ENCODE measurements at regions not wholly inside any gene's neighbourhood (a gene's known extent, or its start where the extent isn't known, plus 50 kb on each side); places are given as distances from the start of the nearest gene placed in this dataset.

DNA sequence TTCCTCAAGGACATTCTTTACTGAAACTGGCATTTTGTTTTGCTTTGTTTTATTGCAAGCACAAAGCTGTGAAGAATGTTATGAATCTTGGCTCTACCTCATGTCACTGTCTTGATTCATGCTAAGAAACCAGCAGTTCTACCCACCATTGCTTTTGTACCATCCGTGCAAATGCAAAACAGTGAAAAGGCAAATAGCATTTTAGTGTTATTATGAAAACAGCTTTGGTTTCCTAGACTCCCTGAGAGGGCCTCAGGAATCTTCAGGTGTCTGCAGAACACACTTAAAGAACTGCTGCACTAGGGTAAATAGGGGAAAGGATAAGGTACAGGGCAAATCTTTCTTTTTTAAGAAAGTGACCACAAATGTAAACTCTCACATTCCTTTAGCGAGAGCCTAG lies 318.9 kb downstream of the AHR start:
- no peaks in the 10 kb centered on the region for H3K27me3 ChIP-seq (ENCODE audit: control insufficient read depth, insufficient read depth, low read length)
- no CpG with 5 or more reads among the region's 2 CpGs for WGBS (ENCODE audit: insufficient coverage)
- H3K27ac ChIP-seq (ENCODE audit: low read length) = no peak overlapping the region

GRCh38 chr7:17617857-17618651 lies 319.6 kb downstream of the AHR start:
- WGBS (ENCODE audit: insufficient coverage) = 91% methylated on average over 5 of the region's 11 CpGs
- no peak for DNase-seq
- H3K27me3 ChIP-seq (ENCODE audit: control insufficient read depth, insufficient read depth, low read length) = no peaks in the 10 kb centered on the region
- H3K4me1 ChIP-seq (ENCODE audit: control insufficient read depth, insufficient read depth, low read length) = no peaks in the 10 kb centered on the region
- no peak overlapping the region for H3K4me3 ChIP-seq (ENCODE audit: low read length)
- no peaks in the 10 kb centered on the region for H3K36me3 ChIP-seq (ENCODE audit: control insufficient read depth, insufficient read depth, low read length)
- H3K27ac ChIP-seq (ENCODE audit: low read length) = no peak overlapping the region
- no peaks in the 10 kb centered on the region for H3K9me3 ChIP-seq (replicated peaks; ENCODE audit: control insufficient read depth, low read depth, low read length)

More for the DNA sequence above, 318.9 kb downstream of the AHR start:
- H3K4me1 ChIP-seq (ENCODE audit: control insufficient read depth, insufficient read depth, low read length) = no peaks in the 10 kb centered on the region
- no peak for DNase-seq
- H3K36me3 ChIP-seq (ENCODE audit: control insufficient read depth, insufficient read depth, low read length) = no peaks in the 10 kb centered on the region
- H3K4me3 ChIP-seq (ENCODE audit: low read length) = no peak overlapping the region
- no peaks in the 10 kb centered on the region for H3K9me3 ChIP-seq (replicated peaks; ENCODE audit: control insufficient read depth, low read depth, low read length)

DNA sequence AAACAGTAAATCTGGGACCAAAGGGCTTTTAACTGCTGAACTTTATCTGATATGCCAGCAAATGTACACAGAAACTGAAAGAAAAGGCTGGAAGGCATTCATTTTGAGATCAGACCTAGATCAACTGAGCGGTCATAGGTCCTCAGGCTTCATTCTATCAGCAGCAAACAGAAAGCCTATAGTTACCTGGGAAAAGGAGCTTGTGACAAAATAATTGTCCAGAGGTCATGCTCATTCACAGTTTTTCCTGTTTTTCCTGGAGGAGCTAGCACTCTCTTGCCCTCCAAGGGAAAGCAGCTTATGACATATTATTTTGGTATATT lies 320.2 kb downstream of the AHR start:
- WGBS (ENCODE audit: insufficient coverage) = no CpG with 5 or more reads among the region's 1 CpG
- no peak for DNase-seq
- H3K4me1 ChIP-seq (ENCODE audit: control insufficient read depth, insufficient read depth, low read length) = no peaks in the 10 kb centered on the region
- H3K9me3 ChIP-seq (replicated peaks; ENCODE audit: control insufficient read depth, low read depth, low read length) = no peaks in the 10 kb centered on the region
- no peak overlapping the region for H3K27ac ChIP-seq (ENCODE audit: low read length)
- H3K4me3 ChIP-seq (ENCODE audit: low read length) = no peak overlapping the region
- no peaks in the 10 kb centered on the region for H3K36me3 ChIP-seq (ENCODE audit: control insufficient read depth, insufficient read depth, low read length)
- no peaks in the 10 kb centered on the region for H3K27me3 ChIP-seq (ENCODE audit: control insufficient read depth, insufficient read depth, low read length)

- no peaks in the 10 kb centered on the region for H3K9me3 ChIP-seq (replicated peaks; ENCODE audit: control insufficient read depth, low read depth, low read length)
- WGBS (ENCODE audit: insufficient coverage) = 83% methylated on average over 3 of the region's 5 CpGs
- no peak for DNase-seq
- no peaks in the 10 kb centered on the region for H3K4me1 ChIP-seq (ENCODE audit: control insufficient read depth, insufficient read depth, low read length)
- H3K36me3 ChIP-seq (ENCODE audit: control insufficient read depth, insufficient read depth, low read length) = no peaks in the 10 kb centered on the region
- no peak overlapping the region for H3K27ac ChIP-seq (ENCODE audit: low read length)
- H3K4me3 ChIP-seq (ENCODE audit: low read length) = no peak overlapping the region
- H3K27me3 ChIP-seq (ENCODE audit: control insufficient read depth, insufficient read depth, low read length) = no peaks in the 10 kb centered on the region
Observed at GRCh38 chr7:17619196-17619818, 320.9 kb downstream of the AHR start.

DNA sequence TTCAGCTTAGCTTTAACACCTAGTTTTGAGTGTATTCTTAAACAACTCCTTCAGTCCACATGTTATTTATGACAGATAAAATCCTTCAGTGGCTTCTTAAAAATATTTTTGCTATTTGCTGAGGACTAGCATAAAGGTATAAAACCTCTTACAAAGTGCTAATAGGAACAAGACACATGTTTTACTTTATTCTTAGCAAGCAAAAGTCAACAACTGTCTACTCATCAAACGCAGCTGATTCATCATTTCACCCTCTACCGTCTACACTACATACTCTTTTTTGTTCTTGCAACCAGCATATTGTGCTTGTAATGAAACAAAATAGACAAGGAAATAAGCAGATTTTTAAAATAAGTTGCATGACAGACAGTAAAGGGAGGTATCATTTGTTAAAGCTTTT lies 319.7 kb downstream of the SNX13 start:
- Histone ChIP-seq H3K9me3 (replicated peaks; ENCODE audit: control insufficient read depth, low read depth, low read length) (no peaks in the 10 kb centered on the region), H3K36me3 (ENCODE audit: control insufficient read depth, insufficient read depth, low read length) (no peaks in the 10 kb centered on the region), H3K4me1 (ENCODE audit: control insufficient read depth, insufficient read depth, low read length) (no peaks in the 10 kb centered on the region), H3K27me3 (ENCODE audit: control insufficient read depth, insufficient read depth, low read length) (no peaks in the 10 kb centered on the region), H3K4me3 (ENCODE audit: low read length) (no peak overlapping the region), H3K27ac (ENCODE audit: low read length) (no peak overlapping the region)
- no CpG with 5 or more reads among the region's 2 CpGs for WGBS (ENCODE audit: insufficient coverage)
- DNase-seq = no peak

DNA sequence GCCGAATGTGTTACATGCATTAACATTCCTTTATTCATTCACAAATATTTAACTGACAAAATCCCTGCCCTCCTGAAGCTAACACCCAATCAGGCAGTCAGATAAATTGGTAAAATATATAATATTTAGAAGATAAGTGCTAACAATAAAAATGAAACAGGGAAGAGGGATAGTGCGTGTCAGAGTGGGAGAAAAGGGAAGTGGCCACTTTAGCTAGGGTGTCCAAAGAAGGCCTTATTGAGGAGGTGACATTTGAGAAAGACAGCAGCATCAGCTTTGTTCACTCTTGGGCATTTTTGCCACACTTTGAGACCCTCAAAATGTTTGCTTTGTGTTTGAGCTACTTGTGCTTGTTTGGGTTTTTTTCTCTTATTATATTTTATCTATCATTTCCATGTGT lies 317.8 kb downstream of the SNX13 start:
- H3K4me3 ChIP-seq (ENCODE audit: low read length) = no peak overlapping the region
- H3K27ac ChIP-seq (ENCODE audit: low read length) = no peak overlapping the region
- DNase-seq = no peak
- H3K27me3 ChIP-seq (ENCODE audit: control insufficient read depth, insufficient read depth, low read length) = no peaks in the 10 kb centered on the region
- no peaks in the 10 kb centered on the region for H3K4me1 ChIP-seq (ENCODE audit: control insufficient read depth, insufficient read depth, low read length)
- 67% methylated on average over 1 of the region's 2 CpGs for WGBS (ENCODE audit: insufficient coverage)
- no peaks in the 10 kb centered on the region for H3K36me3 ChIP-seq (ENCODE audit: control insufficient read depth, insufficient read depth, low read length)
- no peaks in the 10 kb centered on the region for H3K9me3 ChIP-seq (replicated peaks; ENCODE audit: control insufficient read depth, low read depth, low read length)

- no peaks in the 10 kb centered on the region for H3K9me3 ChIP-seq (replicated peaks; ENCODE audit: control insufficient read depth, low read depth, low read length)
- no peak overlapping the region for H3K27ac ChIP-seq (ENCODE audit: low read length)
Observed at GRCh38 chr7:17623546-17624185, 316.6 kb downstream of the SNX13 start.

GRCh38 chr7:17624379-17624778 lies 315.9 kb downstream of the SNX13 start:
- Histone ChIP-seq H3K9me3 (replicated peaks; ENCODE audit: control insufficient read depth, low read depth, low read length) (no peaks in the 10 kb centered on the region), H3K27me3 (ENCODE audit: control insufficient read depth, insufficient read depth, low read length) (no peaks in the 10 kb centered on the region), H3K4me3 (ENCODE audit: low read length) (no peak overlapping the region), H3K27ac (ENCODE audit: low read length) (no peak overlapping the region), H3K4me1 (ENCODE audit: control insufficient read depth, insufficient read depth, low read length) (no peaks in the 10 kb centered on the region), H3K36me3 (ENCODE audit: control insufficient read depth, insufficient read depth, low read length) (no peaks in the 10 kb centered on the region)
- DNase-seq = no peak

More at GRCh38 chr7:17623546-17624185, 316.6 kb downstream of the SNX13 start:
- no peak overlapping the region for H3K4me3 ChIP-seq (ENCODE audit: low read length)
- no peaks in the 10 kb centered on the region for H3K4me1 ChIP-seq (ENCODE audit: control insufficient read depth, insufficient read depth, low read length)
- no peaks in the 10 kb centered on the region for H3K27me3 ChIP-seq (ENCODE audit: control insufficient read depth, insufficient read depth, low read length)
- no peak for DNase-seq
- H3K36me3 ChIP-seq (ENCODE audit: control insufficient read depth, insufficient read depth, low read length) = no peaks in the 10 kb centered on the region

DNA sequence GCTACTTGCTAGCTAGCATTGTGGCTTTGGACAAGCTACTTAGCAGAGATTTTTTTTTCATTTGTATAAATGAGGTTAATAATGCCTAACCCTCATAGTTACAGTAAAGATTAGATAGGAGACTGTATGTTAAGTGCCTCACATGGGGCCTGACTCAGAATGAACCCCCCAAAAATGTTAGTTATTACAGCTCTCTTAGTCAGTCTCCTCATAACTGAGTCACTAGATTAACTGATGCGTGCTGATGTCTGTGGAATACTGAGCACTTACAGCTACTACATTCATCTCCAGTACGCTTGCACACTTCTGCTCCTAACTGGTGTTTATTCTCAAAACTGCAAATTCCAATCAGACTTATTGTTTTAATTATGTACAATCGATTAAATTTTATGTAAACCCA lies 315.3 kb downstream of the SNX13 start:
- Histone ChIP-seq H3K4me3 (ENCODE audit: low read length) (no peak overlapping the region), H3K4me1 (ENCODE audit: control insufficient read depth, insufficient read depth, low read length) (no peaks in the 10 kb centered on the region), H3K27me3 (ENCODE audit: control insufficient read depth, insufficient read depth, low read length) (no peaks in the 10 kb centered on the region), H3K36me3 (ENCODE audit: control insufficient read depth, insufficient read depth, low read length) (no peaks in the 10 kb centered on the region), H3K9me3 (replicated peaks; ENCODE audit: control insufficient read depth, low read depth, low read length) (no peaks in the 10 kb centered on the region), H3K27ac (ENCODE audit: low read length) (no peak overlapping the region)
- whole genome bisulfite sequencing (ENCODE audit: insufficient coverage) = no CpG with 5 or more reads among the region's 3 CpGs
- DNase-seq = no peak

GRCh38 chr7:17626235-17626634 lies 314.1 kb downstream of the SNX13 start:
- Histone ChIP-seq H3K4me1 (ENCODE audit: control insufficient read depth, insufficient read depth, low read length) (no peaks in the 10 kb centered on the region), H3K4me3 (ENCODE audit: low read length) (no peak overlapping the region), H3K27ac (ENCODE audit: low read length) (no peak overlapping the region), H3K9me3 (replicated peaks; ENCODE audit: control insufficient read depth, low read depth, low read length) (no peaks in the 10 kb centered on the region), H3K27me3 (ENCODE audit: control insufficient read depth, insufficient read depth, low read length) (no peaks in the 10 kb centered on the region), H3K36me3 (ENCODE audit: control insufficient read depth, insufficient read depth, low read length) (no peaks in the 10 kb centered on the region)
- DNase-seq = no peak
